Mesenchymal stem cell (in vitro differentiated cells and primary cell): ENCODE measurements at regions not wholly inside any gene's neighbourhood (a gene's known extent, or its start where the extent isn't known, plus 50 kb on each side); places are given as distances from the start of the nearest gene placed in this dataset.

Experiments
- DNase-seq: peaks from one replicate; pipeline ENCODE4 v3.0.0-alpha.2; 2013
- H2AFZ ChIP-seq: one replicate; pipeline ENCODE4 v1.6.1; 2013; ENCODE audit warnings: low read depth, mild to moderate bottlenecking, control low read depth, inconsistent platforms, low read length, moderate library complexity
- H2AK5ac ChIP-seq: 2 replicates; pipeline ENCODE4 v1.6.1; 2013; ENCODE audit warnings: low read length, moderate library complexity, mild to moderate bottlenecking, inconsistent platforms; ENCODE audit not compliant: severe bottlenecking
- H2BK120ac ChIP-seq: one replicate; pipeline ENCODE4 v1.6.1; 2013; ENCODE audit warnings: low read depth, mild to moderate bottlenecking, inconsistent platforms, low read length, moderate library complexity
- H2BK12ac ChIP-seq, 2 experiments: one replicate each; pipeline ENCODE4 v1.6.1; 2013; ENCODE audit warnings: inconsistent platforms in 2 of 2, low read length in 2 of 2, mild to moderate bottlenecking in 2 of 2, moderate library complexity in 2 of 2, control low read depth in 1 of 2
- H2BK15ac ChIP-seq: one replicate; pipeline ENCODE4 v1.6.1; 2013; ENCODE audit warnings: mild to moderate bottlenecking, low read depth, inconsistent platforms; ENCODE audit not compliant: poor library complexity, severe bottlenecking
- H2BK5ac ChIP-seq: 2 replicates; pipeline ENCODE4 v1.6.1; 2013; ENCODE audit warnings: low read depth, mild to moderate bottlenecking, low read length, control low read depth, inconsistent platforms; ENCODE audit not compliant: poor library complexity, severe bottlenecking
- H3K14ac ChIP-seq, 2 experiments: one replicate each; pipeline ENCODE4 v1.6.1; 2013; ENCODE audit warnings: inconsistent platforms in 2 of 2, low read length in 2 of 2, control low read depth in 1 of 2, mild to moderate bottlenecking in 1 of 2, moderate library complexity in 1 of 2
- H3K18ac ChIP-seq, 2 experiments: one replicate each; pipeline ENCODE4 v1.6.1; 2013; ENCODE audit warnings: inconsistent platforms in 2 of 2, low read length in 2 of 2, control low read depth in 1 of 2, low read depth in 1 of 2, mild to moderate bottlenecking in 1 of 2
- H3K23ac ChIP-seq, 2 experiments: one replicate each; pipeline ENCODE4 v1.6.1; 2013; ENCODE audit warnings: inconsistent platforms in 2 of 2, low read length in 2 of 2, mild to moderate bottlenecking in 2 of 2, moderate library complexity in 2 of 2, control low read depth in 1 of 2
- H3K27ac ChIP-seq: 2 replicates; pipeline ENCODE4 v1.5.1; 2013; ENCODE audit warnings: mild to moderate bottlenecking, moderate library complexity, low read length, control low read depth, inconsistent platforms; ENCODE audit not compliant: poor library complexity, severe bottlenecking
- H3K27me3 ChIP-seq, 2 experiments: 2 replicates each; pipeline versions ENCODE4 v1.6.1 to v1.7.0; 2013; ENCODE audit warnings: low read length in 2 of 2, mild to moderate bottlenecking in 2 of 2, moderate library complexity in 2 of 2, control low read depth in 1 of 2, inconsistent platforms in 1 of 2; ENCODE audit not compliant: control insufficient read depth in 1 of 2, insufficient read depth in 1 of 2
- H3K36me3 ChIP-seq, 2 experiments: 2 replicates each; pipeline versions ENCODE4 v1.6.1 to v1.7.0; 2013; ENCODE audit warnings: low read length in 2 of 2, control low read depth in 1 of 2, inconsistent platforms in 1 of 2, low read depth in 1 of 2, mild to moderate bottlenecking in 1 of 2; ENCODE audit not compliant: insufficient read depth in 2 of 2, control insufficient read depth in 1 of 2
- H3K4ac ChIP-seq, 2 experiments: one replicate each; pipeline ENCODE4 v1.6.1; 2013; ENCODE audit warnings: inconsistent platforms in 2 of 2, low read length in 2 of 2, mild to moderate bottlenecking in 2 of 2, moderate library complexity in 2 of 2, control low read depth in 1 of 2, low read depth in 1 of 2
- H3K4me1 ChIP-seq: 2 replicates; pipeline ENCODE4 v1.6.1; 2013; ENCODE audit warnings: low read depth, low read length, control low read depth; ENCODE audit not compliant: control insufficient read depth, insufficient read depth
- H3K4me2 ChIP-seq: 2 replicates; pipeline ENCODE4 v1.6.1; 2013; ENCODE audit warnings: low read length, mild to moderate bottlenecking, inconsistent platforms; ENCODE audit not compliant: poor library complexity, severe bottlenecking
- H3K4me3 ChIP-seq, 2 experiments: 2 replicates each; pipeline versions ENCODE4 v1.5.1 to v1.7.0; 2013; ENCODE audit warnings: low read length in 2 of 2, mild to moderate bottlenecking in 2 of 2, control low read depth in 1 of 2, low read depth in 1 of 2; ENCODE audit not compliant: insufficient read depth in 1 of 2
- H3K79me1 ChIP-seq: replicated peaks from 2 replicates; pipeline ENCODE4 v1.6.1; 2013; ENCODE audit warnings: mild to moderate bottlenecking, control low read depth, low read length, inconsistent platforms; ENCODE audit not compliant: poor library complexity, severe bottlenecking
- H3K9ac ChIP-seq: 2 replicates; pipeline ENCODE4 v1.7.0; 2013; ENCODE audit warnings: mild to moderate bottlenecking, low read length, moderate library complexity
- H3K9me3 ChIP-seq: 2 replicates; pipeline ENCODE4 v1.7.0; 2013; ENCODE audit warnings: mild to moderate bottlenecking, low read length; ENCODE audit not compliant: control insufficient read depth
- H4K8ac ChIP-seq: one replicate; pipeline ENCODE4 v1.6.1; 2013; ENCODE audit warnings: inconsistent platforms, mild to moderate bottlenecking, low read length, moderate library complexity
- H4K91ac ChIP-seq: one replicate; pipeline ENCODE4 v1.6.1; 2013; ENCODE audit warnings: mild to moderate bottlenecking, low read length, inconsistent platforms
- WGBS: methylation state at CpG from one replicate; pipeline ENCODE4 v1.1.7; 2013; ENCODE audit warnings: mixed read lengths; 5-methylcytosine and 5-hydroxymethylcytosine counted together

- Histone ChIP-seq H3K27ac (no peak overlapping the region), H4K91ac (no peak overlapping the region), H3K23ac (no peak overlapping the region), H2AK5ac (no peak overlapping the region), H3K9me3 (no peaks in the 10 kb centered on the region), H2BK12ac (no peak overlapping the region), H3K4me2 (no peak overlapping the region), H3K9ac (no peak overlapping the region), H2BK15ac (no peak overlapping the region), H3K18ac (no peak overlapping the region), H3K14ac (no peak overlapping the region), H3K36me3 (no peaks in the 10 kb centered on the region), H3K4me3 (no peak overlapping the region), H4K8ac (no peak overlapping the region), H3K4me1 (no peaks in the 10 kb centered on the region), H2AFZ (no peak overlapping the region), H3K79me1 (no peaks in the 10 kb centered on the region), H3K27me3 (no peaks in the 10 kb centered on the region), H2BK120ac (no peak overlapping the region), H3K4ac (no peak overlapping the region), H2BK5ac (no peak overlapping the region)
- WGBS, result 55% methylated on average over 3 of the region's 3 CpGs
- DNase-seq, result no peak
These were observed 371.2 kb upstream of the RARB start for GRCh38 chr3:25056803-25057351.

GRCh38 chr3:25057379-25057778 is 370.7 kb upstream of the RARB start:
- no peaks in the 10 kb centered on the region for H3K9me3 ChIP-seq
- no CpG with 5 or more reads among the region's 1 CpG for WGBS
- H3K4me1 ChIP-seq, result no peaks in the 10 kb centered on the region
- no peak overlapping the region for H4K8ac ChIP-seq
- H3K23ac ChIP-seq, result no peak overlapping the region
- H3K9ac ChIP-seq, result no peak overlapping the region
- H2AK5ac ChIP-seq, result no peak overlapping the region
- H2BK12ac ChIP-seq, result no peak overlapping the region
- no peak overlapping the region for H2BK5ac ChIP-seq
- no peak overlapping the region for H2BK120ac ChIP-seq
- no peak overlapping the region for H3K4me2 ChIP-seq
- no peak for DNase-seq
- H3K18ac ChIP-seq, result no peak overlapping the region
- H3K4ac ChIP-seq, result no peak overlapping the region
- no peaks in the 10 kb centered on the region for H3K79me1 ChIP-seq
- H3K36me3 ChIP-seq, result no peaks in the 10 kb centered on the region
- no peak overlapping the region for H3K14ac ChIP-seq
- H3K27me3 ChIP-seq, result no peaks in the 10 kb centered on the region
- no peak overlapping the region for H3K27ac ChIP-seq
- no peak overlapping the region for H4K91ac ChIP-seq
- no peak overlapping the region for H3K4me3 ChIP-seq
- no peak overlapping the region for H2BK15ac ChIP-seq
- no peak overlapping the region for H2AFZ ChIP-seq

- Histone ChIP-seq H4K8ac (no peak overlapping the region), H3K36me3 (no peaks in the 10 kb centered on the region), H3K27me3 (peaks cover 0 to 4% of the 10 kb centered on the region in 2 experiments), H3K4me3 (no peak overlapping the region), H2BK12ac (no peak overlapping the region), H2AFZ (no peak overlapping the region), H3K79me1 (no peaks in the 10 kb centered on the region), H4K91ac (peak overlapping the region; percentile 39), H2BK15ac (no peak overlapping the region), H3K27ac (no peak overlapping the region), H3K9ac (no peak overlapping the region), H2BK5ac (no peak overlapping the region), H3K4me2 (no peak overlapping the region), H3K4ac (no peak overlapping the region), H3K14ac (no peak overlapping the region), H3K9me3 (no peaks in the 10 kb centered on the region), H3K23ac (no peak overlapping the region), H3K4me1 (no peaks in the 10 kb centered on the region), H3K18ac (no peak overlapping the region), H2AK5ac (no peak overlapping the region), H2BK120ac (no peak overlapping the region)
- WGBS, result 85% methylated on average over 2 of the region's 2 CpGs
- no peak for DNase-seq
These were observed 363.4 kb upstream of the RARB start for GRCh38 chr3:25064681-25065080.

GRCh38 chr3:25069970-25070369 is 358.1 kb upstream of the RARB start:
- no peak overlapping the region for H2BK5ac ChIP-seq
- no peak overlapping the region for H3K27ac ChIP-seq
- H3K9ac ChIP-seq, result no peak overlapping the region
- H4K8ac ChIP-seq, result peak overlapping the region; percentile 28
- no peak overlapping the region for H2AFZ ChIP-seq
- H2BK15ac ChIP-seq, result no peak overlapping the region
- H3K14ac ChIP-seq, result no peak overlapping the region
- H3K18ac ChIP-seq, result peak overlapping the region in 1 of 2 experiments; percentile 21
- H3K4me2 ChIP-seq, result no peak overlapping the region
- H3K27me3 ChIP-seq, result peaks cover 0 to 4% of the 10 kb centered on the region in 2 experiments
- H4K91ac ChIP-seq, result no peak overlapping the region
- H3K79me1 ChIP-seq, result no peaks in the 10 kb centered on the region
- DNase-seq, result no peak
- H3K4me1 ChIP-seq, result no peaks in the 10 kb centered on the region
- no peak overlapping the region for H3K23ac ChIP-seq
- 90% methylated on average over 2 of the region's 3 CpGs for WGBS
- H3K9me3 ChIP-seq, result no peaks in the 10 kb centered on the region
- H3K36me3 ChIP-seq, result no peaks in the 10 kb centered on the region
- H2AK5ac ChIP-seq, result no peak overlapping the region
- no peak overlapping the region for H2BK12ac ChIP-seq
- H3K4me3 ChIP-seq, result no peak overlapping the region
- H2BK120ac ChIP-seq, result no peak overlapping the region
- H3K4ac ChIP-seq, result no peak overlapping the region
